NCI-H2081 treated with DMSO at 0.1 percent for 48 hours (cell line): ENCODE measurements at regions not wholly inside any gene's neighbourhood (a gene's known extent, or its start where the extent isn't known, plus 50 kb on each side); places are given as distances from the start of the nearest gene placed in this dataset.

Source experiments
- DNase-seq: peaks from one replicate; lab custom pipeline; 2025; lab: John Stamatoyannopoulos, UW

GRCh38 chr9:107064378-107064777 lies 201.4 kb downstream of the ZNF462 start:
- DNase-seq, result no peak

- DNase-seq, result no peak
Observed at GRCh38 chr9:107065549-107065948, 202.6 kb downstream of the ZNF462 start.

DNA sequence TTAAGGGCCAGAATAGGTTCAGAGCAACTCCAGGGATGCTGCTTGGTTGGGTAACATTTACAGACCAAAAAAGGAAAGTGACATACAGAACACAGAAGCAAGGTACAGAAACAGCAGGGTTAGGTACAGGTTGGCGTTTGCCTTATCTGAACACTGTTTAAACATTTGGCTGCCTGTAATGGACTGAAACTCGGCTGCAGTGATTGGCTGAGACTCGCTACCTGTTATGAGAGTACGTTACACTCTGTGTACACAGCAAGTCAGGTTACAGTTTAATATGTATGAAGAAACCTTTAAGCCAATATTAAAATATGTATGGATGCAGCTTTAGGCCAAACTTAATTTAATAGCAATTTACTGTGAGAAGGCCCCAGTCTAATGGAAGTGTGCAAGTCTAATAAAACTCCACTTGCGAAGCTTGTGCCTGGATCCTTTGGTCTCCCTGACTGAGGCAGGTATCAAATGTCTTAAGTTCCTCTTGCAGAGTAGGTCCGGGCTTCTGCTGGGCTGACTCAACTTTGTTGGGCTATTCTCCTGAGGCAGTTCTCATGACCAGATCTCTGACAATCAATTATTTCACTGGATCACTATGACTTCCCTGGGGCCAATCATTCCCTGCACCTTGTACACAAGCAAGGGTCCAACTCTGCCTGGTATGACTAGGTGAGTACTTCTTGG lies 204.9 kb downstream of the ZNF462 start:
- DNase-seq, result no peak

DNA sequence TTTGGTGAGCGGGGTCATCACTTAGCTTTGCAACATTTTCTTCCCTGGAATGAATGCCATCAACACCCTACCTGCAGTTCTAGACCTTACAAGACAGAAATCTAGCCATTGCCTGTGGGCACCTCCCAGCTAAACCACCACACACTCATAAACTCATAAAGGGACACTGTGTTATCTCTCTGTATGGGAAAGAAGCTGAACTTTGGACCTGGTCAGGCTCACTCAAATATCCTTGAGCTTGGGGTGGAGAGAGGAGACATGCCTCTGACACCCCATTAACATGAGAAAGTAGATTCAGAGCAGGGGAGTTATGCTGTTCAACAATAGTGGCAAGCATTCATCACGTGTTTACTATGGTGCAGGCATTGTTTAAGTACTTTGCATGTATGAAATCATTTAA lies 205.6 kb downstream of the ZNF462 start:
- no peak for DNase-seq

DNA sequence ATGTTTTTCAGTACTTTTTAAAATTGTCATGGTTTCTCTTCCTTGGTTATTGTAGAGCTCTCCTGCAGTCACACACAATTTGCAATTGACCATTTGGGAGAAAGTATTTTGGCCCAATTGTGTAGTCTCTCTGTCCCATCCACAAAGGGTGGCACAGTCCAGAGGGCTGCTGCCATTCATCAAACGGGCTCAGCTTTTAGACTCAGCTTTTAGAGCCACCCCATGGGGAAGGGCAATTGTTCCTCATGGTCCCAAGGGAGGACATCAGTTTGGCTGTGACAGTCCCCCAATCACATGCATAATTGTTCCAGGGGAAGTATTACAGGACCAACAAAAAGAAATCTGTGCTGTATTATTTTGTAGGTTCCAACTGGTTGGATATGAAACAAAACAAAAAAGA lies 207.6 kb downstream of the ZNF462 start:
- DNase-seq, result no peak

- DNase-seq, result no peak
Observed at GRCh38 chr9:107078061-107078460, 205.0 kb upstream of the RAD23B start.

DNA sequence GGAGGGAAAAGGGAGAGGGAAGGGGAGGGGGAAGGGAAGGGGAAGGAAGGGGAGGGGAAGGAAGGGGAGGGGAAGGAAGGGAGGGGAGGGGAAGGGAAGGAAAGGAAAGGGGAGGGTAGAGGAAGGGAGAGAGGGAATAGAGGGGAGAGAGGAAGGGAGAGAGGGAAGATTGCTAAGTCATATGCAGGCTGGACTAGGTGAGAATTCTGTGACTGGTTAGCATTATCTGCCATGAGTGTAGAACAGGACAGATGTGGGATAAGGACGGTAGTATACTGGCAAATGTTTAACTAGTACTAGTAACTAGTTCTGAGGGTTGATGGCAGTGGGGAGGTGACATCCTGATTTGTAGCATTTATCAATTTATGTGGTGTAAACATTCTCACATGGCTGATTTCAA lies 203.5 kb upstream of the RAD23B start:
- DNase-seq, result no peak

GRCh38 chr9:107080130-107080529 lies 202.9 kb upstream of the RAD23B start:
- DNase-seq, result no peak

DNA sequence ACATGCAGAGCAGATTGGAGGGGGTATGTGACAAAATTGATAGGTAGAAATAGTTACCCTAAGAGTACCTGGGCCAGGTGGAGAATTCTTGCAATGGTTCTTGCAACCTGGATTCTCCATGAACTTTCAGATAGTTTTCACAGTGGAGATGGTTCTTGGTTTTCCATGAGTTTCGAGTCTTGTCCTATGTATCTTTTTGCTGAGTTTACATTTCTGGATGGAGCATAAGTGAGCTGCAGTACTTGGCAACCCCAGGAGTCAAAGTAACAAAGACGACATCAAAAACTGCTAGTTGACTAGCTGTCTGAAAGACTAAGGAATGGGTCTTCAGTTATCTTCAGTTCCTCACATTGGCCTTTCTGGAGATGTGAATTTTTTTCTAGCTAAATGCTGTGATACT lies 196.6 kb upstream of the RAD23B start:
- DNase-seq, result no peak

DNA sequence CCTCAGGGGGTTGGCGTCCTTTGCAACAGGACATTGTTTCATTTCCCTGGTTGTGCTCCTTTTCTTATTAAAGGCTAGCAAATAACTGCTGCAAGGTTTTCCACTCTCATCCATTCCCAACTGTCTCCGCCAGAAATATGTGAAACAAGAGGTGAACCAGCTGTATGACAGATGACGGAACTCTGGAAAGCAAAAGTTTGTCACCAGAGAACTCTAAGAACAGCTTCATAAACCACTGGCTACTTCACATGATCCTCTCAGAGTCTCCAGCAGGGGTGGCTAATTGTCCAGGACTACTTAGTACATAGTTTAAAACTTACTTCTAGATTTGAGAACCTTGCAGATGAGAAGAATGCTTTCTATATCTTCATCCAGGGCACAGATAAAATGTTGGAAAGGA lies 195.9 kb upstream of the RAD23B start:
- no peak for DNase-seq

GRCh38 chr9:107090218-107090617 lies 192.9 kb upstream of the RAD23B start:
- peak; percentile 51 for DNase-seq

- DNase-seq, result no peak
Observed at GRCh38 chr9:107093365-107094060, 189.6 kb upstream of the RAD23B start.

GRCh38 chr9:107094370-107094769 lies 188.7 kb upstream of the RAD23B start:
- no peak for DNase-seq

DNA sequence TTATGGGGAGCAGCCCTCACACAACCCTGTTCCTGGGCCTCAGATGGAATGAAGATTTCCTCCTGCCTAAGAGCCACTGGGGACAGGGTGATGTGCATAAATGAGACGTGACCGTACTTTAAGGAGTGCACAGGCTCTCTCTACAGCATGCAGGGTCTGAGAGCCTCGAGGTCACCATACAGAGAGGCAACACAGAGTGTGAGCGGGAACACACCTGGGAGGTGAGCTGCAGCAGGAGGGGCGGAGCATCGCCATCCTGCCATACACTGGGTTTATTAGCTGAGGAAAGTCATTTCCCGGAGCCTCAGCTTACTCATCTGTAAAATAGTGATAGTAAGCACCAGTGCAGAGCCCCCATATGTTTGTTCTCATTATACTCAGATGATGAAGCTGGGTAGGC lies 182.5 kb upstream of the RAD23B start:
- DNase-seq, result no peak

DNA sequence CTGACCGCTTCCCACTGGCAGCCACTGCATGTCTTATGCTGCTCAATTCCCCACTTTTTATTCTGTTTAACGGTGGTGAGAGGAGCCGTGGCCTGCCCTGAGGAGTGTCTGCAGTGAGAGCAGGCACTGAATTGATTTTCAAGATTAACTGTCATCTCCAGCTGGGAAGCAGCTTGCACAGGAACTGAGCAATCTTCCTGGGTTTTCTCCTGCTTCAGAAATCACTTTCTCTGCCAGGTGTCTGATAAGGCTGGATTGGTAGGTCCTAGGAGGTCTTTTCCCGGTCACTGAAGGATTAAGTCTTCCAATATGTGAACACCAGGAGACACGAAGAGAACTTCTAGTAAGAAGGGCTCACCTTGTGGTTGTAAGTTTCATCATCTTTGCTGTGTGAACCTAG lies 181.1 kb upstream of the RAD23B start:
- no peak for DNase-seq

- DNase-seq, result no peak
Observed at GRCh38 chr9:107103621-107104020, 179.5 kb upstream of the RAD23B start.

DNA sequence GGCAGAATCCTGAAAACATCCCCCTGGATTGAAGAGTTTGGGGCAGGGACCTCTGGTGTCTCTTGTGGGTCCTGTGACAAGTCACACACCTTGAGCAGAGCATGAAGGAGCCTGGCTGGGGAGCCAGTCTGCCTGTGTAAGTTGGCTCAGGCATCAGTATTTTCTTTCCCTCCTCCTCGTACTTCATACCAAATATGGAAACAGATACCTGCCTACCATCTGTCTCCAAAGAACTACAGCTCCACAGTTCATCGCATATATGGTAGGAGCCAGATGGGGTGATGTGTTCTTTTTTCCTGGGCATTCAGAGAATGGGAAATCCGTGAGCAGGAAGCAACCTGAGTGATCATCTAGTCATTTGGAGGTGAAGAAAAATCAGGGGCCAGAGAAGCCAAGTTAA lies 177.3 kb upstream of the RAD23B start:
- DNase-seq, result no peak

GRCh38 chr9:107106416-107106815 lies 176.7 kb upstream of the RAD23B start:
- DNase-seq, result no peak

GRCh38 chr9:107108342-107109130 lies 174.5 kb upstream of the RAD23B start:
- DNase-seq, result no peak

DNA sequence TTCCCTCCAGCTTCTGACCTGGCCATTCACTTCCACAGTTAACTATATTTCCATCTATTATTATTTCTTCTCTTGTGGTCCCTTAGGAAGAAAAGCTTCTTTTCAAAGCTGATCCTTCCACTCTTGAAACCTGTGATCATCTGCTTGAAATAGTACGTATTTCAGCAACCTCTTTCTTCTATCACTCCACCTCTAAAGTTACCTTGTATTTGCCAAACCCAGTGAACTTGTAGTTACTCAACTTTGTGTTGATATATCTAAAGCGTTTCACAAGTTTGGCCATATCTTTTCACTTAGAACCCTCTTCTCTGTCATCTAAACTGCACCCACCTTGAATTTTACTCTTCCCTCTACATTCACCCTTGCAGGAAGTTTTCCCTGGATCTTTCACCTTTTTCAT lies 173.8 kb upstream of the RAD23B start:
- DNase-seq, result no peak

DNA sequence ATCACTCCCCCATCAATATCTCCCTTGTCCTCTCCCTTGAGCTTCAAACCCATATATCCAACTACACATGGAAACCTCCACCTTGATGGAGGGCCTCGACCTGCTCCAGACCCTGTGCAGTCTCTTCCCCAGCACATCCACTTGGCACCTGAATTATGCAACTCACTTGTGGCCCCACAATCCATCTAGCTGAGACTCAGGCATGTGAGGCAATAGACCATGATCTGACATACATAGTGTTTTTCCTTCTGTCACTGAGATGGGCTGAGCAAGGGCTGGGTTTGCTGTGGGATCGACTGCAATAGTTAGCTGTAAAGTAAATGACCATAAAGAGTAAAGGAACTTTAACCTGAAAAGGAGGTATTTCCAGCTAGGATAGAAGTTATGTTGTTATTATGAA lies 172.9 kb upstream of the RAD23B start:
- DNase-seq, result no peak

- no peak for DNase-seq
Observed at GRCh38 chr9:107112707-107113243, 170.3 kb upstream of the RAD23B start.
